ENCODE measurements at regions not wholly inside any gene's neighbourhood (a gene's known extent, or its start where the extent isn't known, plus 50 kb on each side); places are given as distances from the start of the nearest gene placed in this dataset.

DNA sequence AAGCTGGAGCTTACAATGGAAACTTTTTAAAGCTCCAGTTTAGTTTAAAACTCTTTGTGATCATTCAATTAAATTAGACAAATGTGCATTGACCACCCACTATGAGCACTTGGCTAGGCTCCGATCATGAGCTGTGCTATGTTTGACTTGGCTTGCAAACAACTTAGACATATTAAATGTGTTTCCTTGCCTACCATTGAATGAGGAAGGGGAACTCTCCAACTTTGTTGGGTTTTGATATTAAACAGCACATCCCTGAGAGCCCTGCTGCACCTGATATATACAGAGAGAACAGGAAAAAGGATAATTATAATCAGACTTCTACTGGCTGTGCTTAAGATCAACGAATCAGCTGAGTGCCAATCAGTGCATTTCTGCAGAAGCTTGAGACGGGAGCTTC lies 71.4 kb upstream of the ADGRL3 start:
- no peaks in the 10 kb centered on the region for H3K9me3 ChIP-seq
- 40 to 48% methylated on average over 3 of the region's 3 CpGs for WGBS, 2 donors

DNA sequence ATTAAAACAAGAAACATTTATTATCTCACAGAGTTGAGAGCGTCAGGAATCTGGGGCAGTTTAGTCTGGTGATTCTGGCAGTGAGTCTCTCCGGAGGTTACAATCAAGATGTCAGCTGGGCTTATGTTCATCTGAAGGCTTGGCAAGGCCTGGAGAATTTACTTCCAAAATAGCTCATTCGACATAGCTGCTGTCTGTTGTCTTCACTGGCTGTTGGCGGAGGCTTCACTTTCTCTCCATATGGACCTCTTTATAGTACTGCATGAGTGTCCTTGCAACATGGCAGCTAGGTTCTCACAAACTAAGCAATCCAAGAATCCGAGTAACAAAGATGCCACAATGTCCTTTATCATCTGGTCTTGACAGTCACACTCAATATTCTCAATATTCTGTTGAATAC lies 70.2 kb upstream of the ADGRL3 start:
- Histone ChIP-seq H3K36me3 (no peaks in the 10 kb centered on the region), H3K27ac (no peak overlapping the region), H3K27me3 (no peaks in the 10 kb centered on the region), H3K4me1 (no peaks in the 10 kb centered on the region), H3K9me3 (no peaks in the 10 kb centered on the region), H3K4me3 (no peak overlapping the region)
- no peak for DNase-seq
- no peak for TF ChIP-seq POLR2A (IDR thresholded peaks at IDR 0.05)
- TF ChIP-seq, protein P1, sequence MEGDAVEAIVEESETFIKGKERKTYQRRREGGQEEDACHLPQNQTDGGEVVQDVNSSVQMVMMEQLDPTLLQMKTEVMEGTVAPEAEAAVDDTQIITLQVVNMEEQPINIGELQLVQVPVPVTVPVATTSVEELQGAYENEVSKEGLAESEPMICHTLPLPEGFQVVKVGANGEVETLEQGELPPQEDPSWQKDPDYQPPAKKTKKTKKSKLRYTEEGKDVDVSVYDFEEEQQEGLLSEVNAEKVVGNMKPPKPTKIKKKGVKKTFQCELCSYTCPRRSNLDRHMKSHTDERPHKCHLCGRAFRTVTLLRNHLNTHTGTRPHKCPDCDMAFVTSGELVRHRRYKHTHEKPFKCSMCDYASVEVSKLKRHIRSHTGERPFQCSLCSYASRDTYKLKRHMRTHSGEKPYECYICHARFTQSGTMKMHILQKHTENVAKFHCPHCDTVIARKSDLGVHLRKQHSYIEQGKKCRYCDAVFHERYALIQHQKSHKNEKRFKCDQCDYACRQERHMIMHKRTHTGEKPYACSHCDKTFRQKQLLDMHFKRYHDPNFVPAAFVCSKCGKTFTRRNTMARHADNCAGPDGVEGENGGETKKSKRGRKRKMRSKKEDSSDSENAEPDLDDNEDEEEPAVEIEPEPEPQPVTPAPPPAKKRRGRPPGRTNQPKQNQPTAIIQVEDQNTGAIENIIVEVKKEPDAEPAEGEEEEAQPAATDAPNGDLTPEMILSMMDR (IDR thresholded peaks at IDR 0.05): no peak
- intact Hi-C loops (cut with DNase I): no loop called here
- 78 to 84% methylated on average over 5 of the region's 5 CpGs for WGBS, 2 donors

More for the DNA sequence above, 71.4 kb upstream of the ADGRL3 start:
- no peak for DNase-seq
- Histone ChIP-seq H3K36me3 (no peaks in the 10 kb centered on the region), H3K4me3 (no peak overlapping the region), H3K27me3 (no peaks in the 10 kb centered on the region), H3K4me1 (no peaks in the 10 kb centered on the region), H3K27ac (no peak overlapping the region)
- TF ChIP-seq POLR2A (IDR thresholded peaks at IDR 0.05): no peak
- TF ChIP-seq, protein P1 (IDR thresholded peaks at IDR 0.05): no peak
- intact Hi-C loops (cut with DNase I): no loop called here

DNA sequence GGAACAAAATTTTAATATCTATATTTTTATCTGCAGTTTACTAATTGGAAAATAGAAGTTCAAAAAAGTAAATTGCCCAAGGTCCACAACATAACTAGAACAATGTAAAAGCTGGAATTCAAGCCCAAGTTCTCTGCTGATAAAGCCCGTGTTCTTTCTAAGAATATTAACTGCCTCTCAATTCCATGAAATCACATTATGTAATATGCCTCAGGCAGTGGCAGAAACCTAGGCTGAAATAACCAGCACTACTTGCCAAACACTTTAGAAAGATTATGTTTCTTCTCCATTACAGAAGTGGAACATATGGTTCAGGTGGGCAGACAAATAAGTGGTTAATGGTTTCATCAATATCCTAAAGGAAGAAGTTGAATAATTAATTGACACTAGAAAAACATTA lies 56.7 kb upstream of the ADGRL3 start:
- TF ChIP-seq, protein P1 (IDR thresholded peaks at IDR 0.05): no peak
- no peak for TF ChIP-seq POLR2A (IDR thresholded peaks at IDR 0.05)
- H3K9me3 ChIP-seq: no peaks in the 10 kb centered on the region
- H3K27me3 ChIP-seq: no peaks in the 10 kb centered on the region
- DNase-seq: no peak
- no peaks in the 10 kb centered on the region for H3K36me3 ChIP-seq
- no peak overlapping the region for H3K4me3 ChIP-seq
- 24 to 42% methylated on average over 1 of the region's 1 CpG for WGBS, 2 donors
- no peak overlapping the region for H3K27ac ChIP-seq
- H3K4me1 ChIP-seq: no peaks in the 10 kb centered on the region
- intact Hi-C loops (cut with DNase I): no loop called here

DNA sequence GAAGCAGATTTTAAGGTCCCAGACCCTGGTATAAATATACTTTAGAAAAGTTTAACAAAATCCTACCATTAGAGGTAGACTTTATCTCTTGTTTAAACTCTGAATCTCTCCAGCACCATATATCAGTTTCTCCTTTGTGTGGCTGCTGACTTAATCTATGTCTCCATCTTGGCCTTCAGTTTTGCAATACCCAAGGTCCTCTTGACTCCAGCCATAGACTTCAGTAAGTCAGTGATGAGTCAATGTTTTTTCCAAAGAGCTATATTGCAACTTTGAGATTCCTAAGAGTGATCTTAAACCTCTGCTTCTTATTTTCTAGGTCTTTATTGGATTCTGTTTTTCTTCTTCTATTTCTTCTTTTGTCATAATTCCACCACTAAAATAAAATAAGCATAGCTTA lies 50.8 kb upstream of the ADGRL3 start:
- intact Hi-C loops (cut with DNase I): no loop called here
- Histone ChIP-seq H3K4me3 (no peak overlapping the region), H3K4me1 (no peaks in the 10 kb centered on the region), H3K27ac (no peak overlapping the region), H3K9me3 (no peaks in the 10 kb centered on the region), H3K27me3 (no peaks in the 10 kb centered on the region), H3K36me3 (no peaks in the 10 kb centered on the region)
- TF ChIP-seq, protein P1 (IDR thresholded peaks at IDR 0.05): no peak
- TF ChIP-seq POLR2A (IDR thresholded peaks at IDR 0.05): no peak
- DNase-seq: no peak

Small RNA genes in the stretch of these regions (small RNA-seq; reads per million reads assigned to genes)
- gene MIR548AG1 (0 reads per million in 4 donors), gene RF00019 (0 reads per million in 4 donors), gene RNU6-1325P (0 reads per million in 4 donors)
